ENCODE measurements at regions not wholly inside any gene's neighbourhood (a gene's known extent, or its start where the extent isn't known, plus 50 kb on each side); places are given as distances from the start of the nearest gene placed in this dataset.

DNA sequence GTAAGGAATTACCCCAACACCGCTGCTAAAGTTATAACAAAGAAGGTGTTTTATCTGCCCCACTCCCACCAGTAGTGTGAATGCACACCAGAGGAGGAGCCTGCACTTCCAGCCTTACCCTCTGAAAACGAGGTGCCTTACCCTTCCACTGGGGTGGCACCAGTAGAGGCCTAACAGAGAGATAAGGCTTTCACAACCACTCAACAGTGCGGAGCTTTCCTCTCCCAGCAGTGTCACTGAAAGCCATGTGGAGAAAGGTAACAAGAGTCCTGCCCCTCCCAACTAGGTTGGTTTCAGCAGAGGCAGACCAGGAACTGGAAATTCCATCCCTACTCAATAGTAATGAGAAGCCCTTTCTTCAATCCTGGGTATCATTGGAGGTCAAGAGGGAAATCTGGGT is 539.2 kb downstream of the VGLL3 start:
- TF ChIP-seq POLR2A (IDR thresholded peaks at IDR 0.05) = no peak
- TF ChIP-seq, protein P1, sequence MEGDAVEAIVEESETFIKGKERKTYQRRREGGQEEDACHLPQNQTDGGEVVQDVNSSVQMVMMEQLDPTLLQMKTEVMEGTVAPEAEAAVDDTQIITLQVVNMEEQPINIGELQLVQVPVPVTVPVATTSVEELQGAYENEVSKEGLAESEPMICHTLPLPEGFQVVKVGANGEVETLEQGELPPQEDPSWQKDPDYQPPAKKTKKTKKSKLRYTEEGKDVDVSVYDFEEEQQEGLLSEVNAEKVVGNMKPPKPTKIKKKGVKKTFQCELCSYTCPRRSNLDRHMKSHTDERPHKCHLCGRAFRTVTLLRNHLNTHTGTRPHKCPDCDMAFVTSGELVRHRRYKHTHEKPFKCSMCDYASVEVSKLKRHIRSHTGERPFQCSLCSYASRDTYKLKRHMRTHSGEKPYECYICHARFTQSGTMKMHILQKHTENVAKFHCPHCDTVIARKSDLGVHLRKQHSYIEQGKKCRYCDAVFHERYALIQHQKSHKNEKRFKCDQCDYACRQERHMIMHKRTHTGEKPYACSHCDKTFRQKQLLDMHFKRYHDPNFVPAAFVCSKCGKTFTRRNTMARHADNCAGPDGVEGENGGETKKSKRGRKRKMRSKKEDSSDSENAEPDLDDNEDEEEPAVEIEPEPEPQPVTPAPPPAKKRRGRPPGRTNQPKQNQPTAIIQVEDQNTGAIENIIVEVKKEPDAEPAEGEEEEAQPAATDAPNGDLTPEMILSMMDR (IDR thresholded peaks at IDR 0.05) = no peak

Measured in testis (tissue), 2 donors.